K562 (cell line): ENCODE measurements at regions not wholly inside any gene's neighbourhood (a gene's known extent, or its start where the extent isn't known, plus 50 kb on each side); places are given as distances from the start of the nearest gene placed in this dataset.
"Not testable (repeated sequence)": the region's sequence is repeated elsewhere in the genome, so short reads cannot be mapped to it uniquely, and the experiment has no call there.

Experiments
- ATAC-seq: fragments of 200-7000 bp; cut with Tn5 transposase; 3 replicates; pipeline ENCODE4 v1.9.1; 2020; ENCODE audit warnings: moderate library complexity
- BruUV-seq: library from RNA; stranded (reverse); fragments of 400-500 nt; replicated peaks from 2 replicates; lab custom pipeline; 2021; lab: Mats Ljungman, UMichigan
- CTCF ChIA-PET: fragments of 300-600 bp; formaldehyde crosslinking; extraction: SDS; loops from one replicate; lab custom pipeline; 2021; ENCODE audit warnings: low intra/inter-chr PET ratio; lab: Yijun Ruan, JAX
- POLR2A ChIA-PET: fragments of 300-600, 350-650 bp; sonication (Branson Sonifier 250); formaldehyde crosslinking; extraction: SDS; loops from one replicate; lab custom pipeline; 2021; ENCODE audit warnings: antibody characterized with exemption, inconsistent platforms; lab: Yijun Ruan, JAX
- DNase-seq, 4 experiments: peaks; one replicate each; pipeline versions ENCODE4 v3.0.0 to v3.0.0-alpha.2; 2011 to 2018; ENCODE audit warnings: low spot score in 3 of 4, mixed read lengths in 3 of 4; ENCODE audit errors: extremely low read depth in 1 of 4
- FAIRE-seq: peaks from 2 replicates; lab custom pipeline; 2011; peaks lifted over from hg19 to GRCh38; lab: Jason Lieb, UNC
- H2AFZ ChIP-seq: 2 replicates; pipeline ENCODE4 v1.6.0; 2011; ENCODE audit warnings: low read depth, low read length, control low read depth, inconsistent platforms
- H3K27ac ChIP-seq: fragments of 200-600 bp; 3 replicates; pipeline ENCODE4 v1.8.0; 2011; ENCODE audit warnings: low read depth, mild to moderate bottlenecking, control low read depth, inconsistent platforms, low read length, moderate library complexity, mixed read lengths; ENCODE audit errors: extremely low read depth
- H3K27me3 ChIP-seq, 2 experiments: fragments of 300-600 bp in 1 of 2; 2 replicates in 1 of 2; 3 replicates in 1 of 2; pipeline versions ENCODE4 v1.6.0 to v1.8.0; 2011; ENCODE audit warnings: inconsistent platforms in 2 of 2, low read length in 2 of 2, mild to moderate bottlenecking in 1 of 2, mixed read lengths in 1 of 2, moderate library complexity in 1 of 2; ENCODE audit not compliant: control insufficient read depth in 2 of 2, insufficient read depth in 2 of 2
- H3K36me3 ChIP-seq: fragments of 300-600 bp; 3 replicates; pipeline ENCODE4 v1.8.0; 2011; ENCODE audit warnings: mild to moderate bottlenecking, low read length, inconsistent platforms; ENCODE audit not compliant: control insufficient read depth, insufficient read depth
- H3K4me1 ChIP-seq, 2 experiments: fragments of 200-600 bp in 1 of 2; replicated peaks in 1 of 2; 2 replicates in 1 of 2; 3 replicates in 1 of 2; pipeline versions ENCODE4 v1.5.1 to v1.8.0; 2011; ENCODE audit warnings: inconsistent platforms in 2 of 2, low read length in 2 of 2, mild to moderate bottlenecking in 1 of 2, mixed read lengths in 1 of 2, moderate library complexity in 1 of 2; ENCODE audit not compliant: control insufficient read depth in 2 of 2, insufficient read depth in 2 of 2
- H3K4me2 ChIP-seq: 2 replicates; pipeline ENCODE4 v1.6.1; 2011; ENCODE audit warnings: low read length, control low read depth, inconsistent platforms, mixed read lengths; ENCODE audit not compliant: insufficient read depth
- H3K4me3 ChIP-seq: fragments of 200-600 bp; sonication (generic), shearing (Covaris generic); 2 replicates; pipeline ENCODE4 v1.5.1; 2016; ENCODE audit warnings: control low read depth, inconsistent platforms
- H3K79me2 ChIP-seq: fragments of 200-600 bp; 3 replicates; pipeline ENCODE4 v1.8.0; 2011; ENCODE audit warnings: low read length, inconsistent platforms; ENCODE audit not compliant: control insufficient read depth, insufficient read depth
- H3K9ac ChIP-seq, 2 experiments: 2 replicates each; pipeline versions ENCODE4 v1.6.0 to v1.6.1; 2011; ENCODE audit warnings: low read depth in 2 of 2, low read length in 2 of 2, control low read depth in 1 of 2, inconsistent platforms in 1 of 2, mild to moderate bottlenecking in 1 of 2, mixed read lengths in 1 of 2; ENCODE audit not compliant: insufficient read depth in 1 of 2
- H3K9me1 ChIP-seq: one replicate; pipeline ENCODE4 v1.6.0; 2011; ENCODE audit warnings: inconsistent platforms, mild to moderate bottlenecking, low read length, moderate library complexity; ENCODE audit not compliant: control insufficient read depth, insufficient read depth
- H3K9me3 ChIP-seq: replicated peaks from 2 replicates; pipeline ENCODE4 v1.5.1; 2011; ENCODE audit warnings: low read depth, low read length, inconsistent platforms; ENCODE audit not compliant: control insufficient read depth, insufficient read depth
- H4K20me1 ChIP-seq: replicated peaks from 2 replicates; pipeline ENCODE4 v1.6.1; 2011; ENCODE audit warnings: low read length, inconsistent platforms, mixed read lengths; ENCODE audit not compliant: control insufficient read depth, insufficient read depth
- KLF16 ChIP-seq: IDR thresholded peaks from 2 replicates; pipeline ENCODE4 v1.6.1; 2016; ENCODE audit warnings: antibody characterized with exemption
- SRF ChIP-seq, 2 experiments: fragments of 250-450, 450-650 bp in 1 of 2; sonication (Bioruptor Pico) in 1 of 2; sonication (generic) in 1 of 2; formaldehyde crosslinking; IDR thresholded peaks; 2 replicates each; pipeline versions ENCODE4 v1.5.0 to v1.5.1; 2020 to 2022; ENCODE audit warnings: mild to moderate bottlenecking in 1 of 2, missing genetic modification reagents in 1 of 2
- WGBS: fragments of 100-300 bp; shearing (Covaris generic); methylation state at CpG from one replicate; pipeline ENCODE4 v1.1.6; 2016; ENCODE audit warnings: low coverage, mixed read lengths; ENCODE audit not compliant: insufficient coverage; ENCODE audit errors: missing lambda C conversion rate; 5-methylcytosine and 5-hydroxymethylcytosine counted together
- in situ Hi-C: fragments of 300-500 bp; cut with MboI; formaldehyde crosslinking; loops from 4 replicates; pipeline ENCODE4 v1.15.0; 2018; ENCODE audit warnings: inconsistent platforms, mixed read lengths
- intact Hi-C: fragments of 100-400 bp; cut with micrococcal nuclease; formaldehyde crosslinking; loops from 2 replicates; pipeline ENCODE4 v1.14.2; 2022

DNA sequence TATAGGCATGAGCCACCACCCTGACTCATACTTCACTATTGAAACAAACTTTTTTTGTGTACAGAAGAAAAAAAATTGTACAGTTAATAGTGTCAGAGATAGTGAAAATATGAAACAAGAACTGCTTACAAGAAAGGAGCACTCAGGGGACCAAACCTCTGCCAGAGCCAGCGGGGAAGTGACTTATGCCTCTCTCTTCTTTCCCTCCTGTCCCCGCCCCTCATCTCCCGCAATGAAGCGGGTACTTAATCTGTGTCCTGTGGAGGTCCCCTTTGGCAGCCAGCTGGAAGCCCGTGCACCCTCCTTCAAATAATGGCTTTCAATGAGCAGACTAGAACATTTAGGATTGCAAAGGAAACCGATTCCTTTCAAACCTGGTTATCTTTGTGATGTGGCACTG is 51.5 kb downstream of the PPIAL4A start:
- POLR2A ChIA-PET, H3K27ac ChIP-seq, H3K9ac ChIP-seq, H3K79me2 ChIP-seq, DNase-seq, in situ Hi-C loops, CTCF ChIA-PET, H3K9me3 ChIP-seq, H2AFZ ChIP-seq, H3K4me3 ChIP-seq, H3K9me1 ChIP-seq, intact Hi-C loops, ATAC-seq, H3K36me3 ChIP-seq, H4K20me1 ChIP-seq, BruUV-seq, H3K27me3 ChIP-seq, H3K4me2 ChIP-seq, H3K4me1 ChIP-seq, FAIRE-seq: not testable (repeated sequence)
- WGBS, result 0% methylated on average over 1 of the region's 6 CpGs

GRCh38 chr1:120941836-120942217 is 52.3 kb downstream of the PPIAL4A start:
- CTCF ChIA-PET, H3K9me1 ChIP-seq, H4K20me1 ChIP-seq, H3K4me1 ChIP-seq, H3K27me3 ChIP-seq, H3K9me3 ChIP-seq, H3K79me2 ChIP-seq: not testable (repeated sequence)
- H3K9ac ChIP-seq, result peak overlapping the region; percentile 89 to 97
- POLR2A ChIA-PET, result interaction anchor here (0.8 kb wide), 1 partner anchor 16 kb away, joined by 5 read pairs; no protein-coding TSS in a partner anchor
- WGBS, result 1% methylated on average over 11 of the region's 12 CpGs
- H3K4me2 ChIP-seq, result peak overlapping the region; percentile 78
- peak overlapping the region; percentile 94 for H2AFZ ChIP-seq
- TF ChIP-seq KLF16 (0 out of 2 replicates have a peak, but pooled peaks have one; percentile 4), SRF (CRISPR knock-in tag; IDR thresholded peaks at IDR 0.05) (peak in 1 of 2 experiments; percentile 24; a peak in 1 of 4 replicates)
- TF ChIP-seq, all 486 proteins: peak for 2; not testable (repeated sequence) for 484
- in situ Hi-C loops, BruUV-seq, FAIRE-seq, intact Hi-C loops, H3K36me3 ChIP-seq, DNase-seq: not testable (repeated sequence)
- H3K4me3 ChIP-seq, result peak overlapping the region; percentile 33
- peak overlapping the region; percentile 99 for H3K27ac ChIP-seq
- ATAC-seq, result peak; percentile 1; the same call in 2 of the 3 replicates
